SK-N-SH (cell line): ENCODE measurements at regions not wholly inside any gene's neighbourhood (a gene's known extent, or its start where the extent isn't known, plus 50 kb on each side); places are given as distances from the start of the nearest gene placed in this dataset.

ENCODE experiments used
- CTCF ChIA-PET: fragments of 300-600, 350-600 bp; formaldehyde crosslinking; extraction: SDS; loops from one replicate; lab custom pipeline; 2021; lab: Yijun Ruan, JAX
- POLR2A ChIA-PET: fragments of 350-600 bp; sonication (Branson Sonifier 250); formaldehyde crosslinking; extraction: SDS; loops from one replicate; lab custom pipeline; 2020; ENCODE audit warnings: antibody characterized with exemption, inconsistent platforms; lab: Yijun Ruan, JAX
- DNase-seq: peaks from one replicate; pipeline ENCODE4 v3.0.0; 2012
- H2AFZ ChIP-seq: fragments of 200-600 bp; sonication (generic); 2 replicates; pipeline ENCODE4 v1.8.1; 2016; ENCODE audit warnings: antibody characterized with exemption, mild to moderate bottlenecking, low read depth
- H3F3A ChIP-seq: fragments of 200-600 bp; sonication (generic); replicated peaks from 2 replicates; pipeline ENCODE3; 2016; ENCODE audit warnings: antibody characterized with exemption, mild to moderate bottlenecking; ENCODE audit not compliant: insufficient read depth
- H3K27ac ChIP-seq, 2 experiments: fragments of 200-500 bp in 1 of 2; fragments of 200-600 bp in 1 of 2; sonication (Bioruptor generic) in 1 of 2; sonication (generic), shearing (Covaris generic) in 1 of 2; 2 replicates each; pipeline versions ENCODE4 v1.5.1 to v1.6.1; 2014 to 2016; ENCODE audit warnings: low read depth in 2 of 2, inconsistent platforms in 1 of 2, low read length in 1 of 2, mild to moderate bottlenecking in 1 of 2, mixed read lengths in 1 of 2
- H3K27me3 ChIP-seq: fragments of 200-600 bp; sonication (generic), shearing (Covaris generic); 2 replicates; pipeline ENCODE4 v1.6.1; 2016; ENCODE audit warnings: mixed run types; ENCODE audit not compliant: insufficient read depth
- H3K36me3 ChIP-seq, 2 experiments: fragments of 200-500 bp in 1 of 2; fragments of 200-600 bp in 1 of 2; sonication (Bioruptor generic) in 1 of 2; sonication (generic) in 1 of 2; replicated peaks in 1 of 2; 2 replicates each; pipeline versions ENCODE3 to v1.5.1; 2014 to 2016; ENCODE audit warnings: low read length in 1 of 2, mild to moderate bottlenecking in 1 of 2; ENCODE audit not compliant: insufficient read depth in 2 of 2, control insufficient read depth in 1 of 2
- H3K4me1 ChIP-seq, 2 experiments: fragments of 200-500 bp in 1 of 2; fragments of 200-600 bp in 1 of 2; sonication (Bioruptor generic) in 1 of 2; sonication (generic), shearing (Covaris generic) in 1 of 2; 2 replicates each; pipeline versions ENCODE4 v1.5.1 to v1.6.1; 2014 to 2016; ENCODE audit warnings: low read depth in 1 of 2, low read length in 1 of 2, mixed run types in 1 of 2; ENCODE audit not compliant: insufficient read depth in 2 of 2, control insufficient read depth in 1 of 2
- H3K4me2 ChIP-seq: fragments of 200-600 bp; sonication (generic), shearing (Covaris generic); 2 replicates; pipeline ENCODE4 v1.6.1; 2017; ENCODE audit warnings: mixed run types
- H3K4me3 ChIP-seq, 2 experiments: fragments of 200-500 bp in 1 of 2; fragments of 200-600 bp in 1 of 2; sonication (Bioruptor generic) in 1 of 2; sonication (generic), shearing (Covaris generic) in 1 of 2; 2 replicates each; pipeline versions ENCODE4 v1.5.1 to v1.8.1; 2014 to 2016; ENCODE audit warnings: low read depth in 2 of 2, inconsistent platforms in 1 of 2, low read length in 1 of 2, mild to moderate bottlenecking in 1 of 2, mixed read lengths in 1 of 2, moderate library complexity in 1 of 2
- H3K79me2 ChIP-seq: fragments of 200-600 bp; sonication (generic); 2 replicates; pipeline ENCODE4 v1.8.1; 2017; ENCODE audit warnings: mild to moderate bottlenecking; ENCODE audit not compliant: insufficient read depth
- H3K9ac ChIP-seq: fragments of 200-600 bp; sonication (generic); 2 replicates; pipeline ENCODE4 v1.6.1; 2017; ENCODE audit warnings: mixed run types
- H3K9me2 ChIP-seq: fragments of 200-600 bp; sonication (generic); 2 replicates; pipeline ENCODE4 v1.6.1; 2017; ENCODE audit warnings: mixed run types
- H3K9me3 ChIP-seq: fragments of 200-600 bp; sonication (generic); 2 replicates; pipeline ENCODE4 v1.6.1; 2017; ENCODE audit warnings: mixed run types, mild to moderate bottlenecking, moderate library complexity
- H4K20me1 ChIP-seq: fragments of 200-600 bp; sonication (generic); 2 replicates; pipeline ENCODE4 v1.6.1; 2017; ENCODE audit warnings: mild to moderate bottlenecking, mixed run types; ENCODE audit not compliant: insufficient read depth
- CHD2 ChIP-seq: fragments of 150-350 bp; IDR thresholded peaks from 2 replicates; pipeline ENCODE4 v1.6.1; 2018; ENCODE audit warnings: low read length; ENCODE audit not compliant: partially characterized antibody
- CTCF ChIP-seq: fragments of 200-600 bp; sonication (generic); IDR thresholded peaks from 2 replicates; pipeline ENCODE4 v1.6.1; 2017; ENCODE audit warnings: antibody characterized with exemption, mild to moderate bottlenecking, moderate library complexity
- ELF1 ChIP-seq: IDR thresholded peaks from 2 replicates; pipeline ENCODE4 v1.4.0; 2012
- EP300 ChIP-seq, 2 experiments: IDR thresholded peaks; 2 replicates each; pipeline versions ENCODE4 v1.4.0 to v1.6.1; 2012; ENCODE audit warnings: borderline replicate concordance in 1 of 2, low read depth in 1 of 2, low read length in 1 of 2
- FOSL2 ChIP-seq: IDR thresholded peaks from 2 replicates; pipeline ENCODE4 v1.4.0; 2012; ENCODE audit warnings: low read depth, mild to moderate bottlenecking, moderate library complexity, borderline replicate concordance
- FOXM1 ChIP-seq: IDR thresholded peaks from 2 replicates; pipeline ENCODE4 v1.4.0; 2012; ENCODE audit warnings: low read depth, mild to moderate bottlenecking
- GATA2 ChIP-seq: sonication (generic); formaldehyde crosslinking; IDR thresholded peaks from 2 replicates; pipeline ENCODE4 v1.5.0; 2020; ENCODE audit warnings: mild to moderate bottlenecking, missing genetic modification reagents
- IRF3 ChIP-seq: fragments of 150-350 bp; IDR thresholded peaks from 2 replicates; pipeline ENCODE4 v1.6.1; 2016; ENCODE audit warnings: mild to moderate bottlenecking, low read depth, low read length
- MAX ChIP-seq: IDR thresholded peaks from 2 replicates; pipeline ENCODE4 v1.4.0; 2012; ENCODE audit warnings: low read depth
- NFIC ChIP-seq: IDR thresholded peaks from 2 replicates; pipeline ENCODE4 v1.4.0; 2012; ENCODE audit warnings: borderline replicate concordance
- PBX3 ChIP-seq: IDR thresholded peaks from 2 replicates; pipeline ENCODE4; 2012
- POLR2AphosphoS5 ChIP-seq: IDR thresholded peaks from 2 replicates; pipeline ENCODE4 v1.6.1; 2012; ENCODE audit warnings: low read depth, low read length
- RAD21 ChIP-seq: IDR thresholded peaks from 2 replicates; pipeline ENCODE4 v1.6.1; 2012; ENCODE audit warnings: mild to moderate bottlenecking, low read length
- RCOR1 ChIP-seq: fragments of 150-350 bp; IDR thresholded peaks from 2 replicates; pipeline ENCODE4 v1.6.1; 2017; ENCODE audit warnings: antibody characterized with exemption, low read length
- SIN3A ChIP-seq: IDR thresholded peaks from 2 replicates; pipeline ENCODE4 v1.6.1; 2012; ENCODE audit warnings: low read depth, mild to moderate bottlenecking, low read length, moderate library complexity, borderline replicate concordance
- TAF1 ChIP-seq: IDR thresholded peaks from 2 replicates; pipeline ENCODE4 v1.6.1; 2012; ENCODE audit warnings: low read depth, mild to moderate bottlenecking, low read length, moderate library complexity, borderline replicate concordance
- TEAD4 ChIP-seq: IDR thresholded peaks from 2 replicates; pipeline ENCODE4 v1.4.0; 2012; ENCODE audit warnings: mild to moderate bottlenecking, borderline replicate concordance; ENCODE audit not compliant: insufficient read depth
- USF2 ChIP-seq: fragments of 150-350 bp; IDR thresholded peaks from 2 replicates; pipeline ENCODE4 v1.6.1; 2017; ENCODE audit warnings: antibody characterized with exemption, low read length, low read depth, borderline replicate concordance
- WGBS: methylation state at CpG from one replicate; pipeline ENCODE4 v1.1.6; 2017; ENCODE audit warnings: low lambda C conversion rate; 5-methylcytosine and 5-hydroxymethylcytosine counted together

- no peak overlapping the region for H3K4me2 ChIP-seq
- no peaks in the 10 kb centered on the region for H3K9me2 ChIP-seq
- no peaks in the 10 kb centered on the region for H3K79me2 ChIP-seq
- TF ChIP-seq FOXM1 (no peak), TAF1 (no peak), SIN3A (no peak), PBX3 (no peak), NFIC (no peak), IRF3 (no peak)
- POLR2A ChIA-PET: no interaction called here
- CTCF ChIA-PET: no interaction called here
- H3K36me3 ChIP-seq: no peaks in the 10 kb centered on the region
- H3K9ac ChIP-seq: no peak overlapping the region
- H2AFZ ChIP-seq: no peak overlapping the region
- H3F3A ChIP-seq: no peaks in the 10 kb centered on the region
- no peak overlapping the region for H3K27ac ChIP-seq
- no peaks in the 10 kb centered on the region; a peak in 1 of 4 replicates for H3K4me1 ChIP-seq
- no peaks in the 10 kb centered on the region for H3K27me3 ChIP-seq
- no peaks in the 10 kb centered on the region for H3K9me3 ChIP-seq
- H4K20me1 ChIP-seq: no peaks in the 10 kb centered on the region
- 75% methylated on average over 4 of the region's 4 CpGs for WGBS
- H3K4me3 ChIP-seq: no peak overlapping the region
- no peak for DNase-seq
These were observed 74.6 kb upstream of the PTGFRN start for GRCh38 chr1:116835161-116835560.

GRCh38 chr1:116836099-116836498, 73.6 kb upstream of the PTGFRN start:
- no peaks in the 10 kb centered on the region for H3K9me3 ChIP-seq
- H3K4me1 ChIP-seq: no peaks in the 10 kb centered on the region; a peak in 1 of 4 replicates
- H3K9me2 ChIP-seq: no peaks in the 10 kb centered on the region
- no peak overlapping the region for H3K4me3 ChIP-seq
- DNase-seq: no peak
- POLR2A ChIA-PET: no interaction called here
- no peak overlapping the region for H3K4me2 ChIP-seq
- 33% methylated on average over 1 of the region's 1 CpG for WGBS
- H3K27ac ChIP-seq: no peak overlapping the region
- TF ChIP-seq RAD21 (no peak), FOSL2 (no peak), RCOR1 (no peak), TEAD4 (no peak), PBX3 (no peak), USF2 (no peak), GATA2 (CRISPR knock-in tag) (no peak), MAX (no peak), NFIC (no peak), CHD2 (no peak), CTCF (no peak), POLR2AphosphoS5 (no peak), EP300 (IDR thresholded peaks at IDR 0.05; ENCODE audit: borderline replicate concordance in 1 of 2, low read depth in 1 of 2, low read length in 1 of 2) (no peak), TAF1 (no peak), ELF1 (no peak)
- no peak overlapping the region for H2AFZ ChIP-seq
- no peaks in the 10 kb centered on the region for H3K36me3 ChIP-seq
- CTCF ChIA-PET: no interaction called here
- no peak overlapping the region for H3K9ac ChIP-seq
- H4K20me1 ChIP-seq: no peaks in the 10 kb centered on the region
- H3K79me2 ChIP-seq: no peaks in the 10 kb centered on the region
- no peaks in the 10 kb centered on the region for H3F3A ChIP-seq
- H3K27me3 ChIP-seq: no peaks in the 10 kb centered on the region; the same call in 1 of the 2 replicates
